ES-I3 (cell line): ENCODE measurements at regions not wholly inside any gene's neighbourhood (a gene's known extent, or its start where the extent isn't known, plus 50 kb on each side); places are given as distances from the start of the nearest gene placed in this dataset.
"Not testable (repeated sequence)": the region's sequence is repeated elsewhere in the genome, so short reads cannot be mapped to it uniquely, and the experiment has no call there.

Experiments used
- H3K36me3 ChIP-seq: 2 replicates; pipeline ENCODE4 v1.6.1; 2013; ENCODE audit warnings: mild to moderate bottlenecking, low read length, control low read depth, moderate library complexity; ENCODE audit not compliant: insufficient read depth
- H3K4me1 ChIP-seq: 2 replicates; pipeline ENCODE4 v1.6.1; 2013; ENCODE audit warnings: mild to moderate bottlenecking, control low read depth, low read length; ENCODE audit not compliant: insufficient read depth
- H3K9ac ChIP-seq: 2 replicates; pipeline ENCODE4 v1.6.1; 2013; ENCODE audit warnings: low read depth, mild to moderate bottlenecking, low read length, moderate library complexity
- H3K9me3 ChIP-seq: 2 replicates; pipeline ENCODE4 v1.6.1; 2013; ENCODE audit warnings: mild to moderate bottlenecking, low read length, moderate library complexity; ENCODE audit not compliant: control insufficient read depth, insufficient read depth

- Histone ChIP-seq H3K4me1 (no peaks in the 10 kb centered on the region), H3K36me3 (no peaks in the 10 kb centered on the region), H3K9ac (no peak overlapping the region), H3K9me3 (no peaks in the 10 kb centered on the region)
Measured at GRCh38 chr5:106020894-106021293, 1649.8 kb downstream of the EFNA5 start.

GRCh38 chr5:106019261-106019660 is 1651.5 kb downstream of the EFNA5 start:
- H3K4me1 ChIP-seq, result no peaks in the 10 kb centered on the region
- H3K9ac ChIP-seq, result no peak overlapping the region
- H3K9me3 ChIP-seq, result no peaks in the 10 kb centered on the region
- H3K36me3 ChIP-seq, result no peaks in the 10 kb centered on the region

GRCh38 chr5:106017243-106017857 is 1653.4 kb downstream of the EFNA5 start:
- Histone ChIP-seq H3K9me3 (no peaks in the 10 kb centered on the region), H3K4me1 (no peaks in the 10 kb centered on the region), H3K9ac (no peak overlapping the region), H3K36me3 (no peaks in the 10 kb centered on the region)

- no peaks in the 10 kb centered on the region for H3K9me3 ChIP-seq
- no peak overlapping the region for H3K9ac ChIP-seq
- no peaks in the 10 kb centered on the region for H3K4me1 ChIP-seq
- H3K36me3 ChIP-seq, result no peaks in the 10 kb centered on the region
Measured at GRCh38 chr5:106014262-106014661, 1656.5 kb downstream of the EFNA5 start.

GRCh38 chr5:106006242-106006641 is 1664.5 kb downstream of the EFNA5 start:
- no peaks in the 10 kb centered on the region for H3K36me3 ChIP-seq
- no peaks in the 10 kb centered on the region for H3K9me3 ChIP-seq
- H3K4me1 ChIP-seq, result no peaks in the 10 kb centered on the region; the same call in 1 of the 2 replicates
- H3K9ac ChIP-seq, result no peak overlapping the region

GRCh38 chr5:105998991-105999390 is 1671.7 kb downstream of the EFNA5 start:
- H3K4me1 ChIP-seq, H3K9me3 ChIP-seq, H3K36me3 ChIP-seq, H3K9ac ChIP-seq: not testable (repeated sequence)

GRCh38 chr5:105993027-105993426 is 1677.7 kb downstream of the EFNA5 start:
- Histone ChIP-seq H3K9ac (no peak overlapping the region), H3K9me3 (no peaks in the 10 kb centered on the region), H3K36me3 (no peaks in the 10 kb centered on the region), H3K4me1 (no peaks in the 10 kb centered on the region)

- Histone ChIP-seq H3K4me1 (no peaks in the 10 kb centered on the region), H3K9me3 (no peaks in the 10 kb centered on the region), H3K36me3 (no peaks in the 10 kb centered on the region), H3K9ac (no peak overlapping the region)
Measured at GRCh38 chr5:105982526-105982925, 1688.2 kb downstream of the EFNA5 start.

- H3K36me3 ChIP-seq, result no peaks in the 10 kb centered on the region
- no peaks in the 10 kb centered on the region for H3K9me3 ChIP-seq
- H3K4me1 ChIP-seq, result no peaks in the 10 kb centered on the region
- no peak overlapping the region for H3K9ac ChIP-seq
Measured at GRCh38 chr5:105978011-105978410, 1692.7 kb downstream of the EFNA5 start.

- Histone ChIP-seq H3K9ac (no peak overlapping the region), H3K4me1 (no peaks in the 10 kb centered on the region), H3K9me3 (no peaks in the 10 kb centered on the region), H3K36me3 (no peaks in the 10 kb centered on the region)
Measured at GRCh38 chr5:105977163-105977562, 1693.6 kb downstream of the EFNA5 start.

- Histone ChIP-seq H3K36me3 (no peaks in the 10 kb centered on the region), H3K4me1 (no peaks in the 10 kb centered on the region), H3K9ac (no peak overlapping the region), H3K9me3 (no peaks in the 10 kb centered on the region)
Measured at GRCh38 chr5:105970919-105971318, 1699.8 kb downstream of the EFNA5 start.

GRCh38 chr5:105968981-105969380 is 1701.8 kb downstream of the EFNA5 start:
- no peak overlapping the region for H3K9ac ChIP-seq
- no peaks in the 10 kb centered on the region for H3K9me3 ChIP-seq
- no peaks in the 10 kb centered on the region for H3K36me3 ChIP-seq
- no peaks in the 10 kb centered on the region for H3K4me1 ChIP-seq

- H3K36me3 ChIP-seq, result no peaks in the 10 kb centered on the region
- H3K9me3 ChIP-seq, result no peaks in the 10 kb centered on the region
- no peaks in the 10 kb centered on the region for H3K4me1 ChIP-seq
- H3K9ac ChIP-seq, result no peak overlapping the region
Measured at GRCh38 chr5:105963696-105964255, 1707.0 kb downstream of the EFNA5 start.

GRCh38 chr5:105961572-105961971 is 1709.2 kb downstream of the EFNA5 start:
- Histone ChIP-seq H3K9me3 (no peaks in the 10 kb centered on the region), H3K9ac (no peak overlapping the region), H3K36me3 (no peaks in the 10 kb centered on the region), H3K4me1 (peaks cover 3% of the 10 kb centered on the region; the same call in 1 of the 2 replicates)

- Histone ChIP-seq H3K36me3 (no peaks in the 10 kb centered on the region), H3K9ac (no peak overlapping the region), H3K4me1 (peaks cover 5% of the 10 kb centered on the region; the same call in 1 of the 2 replicates), H3K9me3 (no peaks in the 10 kb centered on the region)
Measured at GRCh38 chr5:105956456-105957196, 1714.1 kb downstream of the EFNA5 start.
